HG02571 (cell line): ENCODE measurements at regions not wholly inside any gene's neighbourhood (a gene's known extent, or its start where the extent isn't known, plus 50 kb on each side); places are given as distances from the start of the nearest gene placed in this dataset.
"Not testable (repeated sequence)": the region's sequence is repeated elsewhere in the genome, so short reads cannot be mapped to it uniquely, and the experiment has no call there.

ENCODE experiments used
- ATAC-seq: cut with Tn5 transposase; IDR thresholded peaks from one replicate; pipeline ENCODE4 v1.9.1; 2021; ENCODE audit warnings: mild to moderate bottlenecking, moderate library complexity; ENCODE audit not compliant: unreplicated experiment

GRCh38 chr1:65059930-65060538 is 88.0 kb upstream of the AK4 start:
- no peak for ATAC-seq

- no peak for ATAC-seq
These were observed 85.7 kb upstream of the AK4 start for GRCh38 chr1:65062339-65062738.

- ATAC-seq, result no peak
These were observed 85.0 kb upstream of the AK4 start for GRCh38 chr1:65063025-65063424.

GRCh38 chr1:65064981-65065380 is 83.0 kb upstream of the AK4 start:
- no peak for ATAC-seq

GRCh38 chr1:65065524-65066418 is 82.2 kb upstream of the AK4 start:
- ATAC-seq, result no peak

GRCh38 chr1:65066419-65066765 is 81.6 kb upstream of the AK4 start:
- no peak for ATAC-seq

- peak; percentile 40 for ATAC-seq
These were observed 81.1 kb upstream of the AK4 start for GRCh38 chr1:65066766-65067490.

GRCh38 chr1:65067491-65068201 is 80.4 kb upstream of the AK4 start:
- ATAC-seq, result peak; percentile 27

GRCh38 chr1:65068202-65069010 is 79.6 kb upstream of the AK4 start:
- no peak for ATAC-seq

- no peak for ATAC-seq
These were observed 78.9 kb upstream of the AK4 start for GRCh38 chr1:65069011-65069565.

- no peak for ATAC-seq
These were observed 75.2 kb upstream of the AK4 start for GRCh38 chr1:65072845-65073244.

- ATAC-seq, result no peak
These were observed 72.7 kb upstream of the AK4 start for GRCh38 chr1:65075123-65075976.

- no peak for ATAC-seq
These were observed 70.6 kb upstream of the AK4 start for GRCh38 chr1:65077369-65077768.

GRCh38 chr1:65079941-65080340 is 68.1 kb upstream of the AK4 start:
- no peak for ATAC-seq

- no peak for ATAC-seq
These were observed 65.5 kb upstream of the AK4 start for GRCh38 chr1:65082346-65083040.

- ATAC-seq, result peak; percentile 66
These were observed 64.6 kb upstream of the AK4 start for GRCh38 chr1:65083263-65083896.

GRCh38 chr1:65084066-65084465 is 63.9 kb upstream of the AK4 start:
- ATAC-seq, result no peak

- not testable (repeated sequence) for ATAC-seq
These were observed 60.5 kb upstream of the AK4 start for GRCh38 chr1:65087519-65087918.
